ENCODE measurements at regions not wholly inside any gene's neighbourhood (a gene's known extent, or its start where the extent isn't known, plus 50 kb on each side); places are given as distances from the start of the nearest gene placed in this dataset.
A peak's percentile ranks its signal among the peaks of the same experiment; 100 is the strongest.

DNA sequence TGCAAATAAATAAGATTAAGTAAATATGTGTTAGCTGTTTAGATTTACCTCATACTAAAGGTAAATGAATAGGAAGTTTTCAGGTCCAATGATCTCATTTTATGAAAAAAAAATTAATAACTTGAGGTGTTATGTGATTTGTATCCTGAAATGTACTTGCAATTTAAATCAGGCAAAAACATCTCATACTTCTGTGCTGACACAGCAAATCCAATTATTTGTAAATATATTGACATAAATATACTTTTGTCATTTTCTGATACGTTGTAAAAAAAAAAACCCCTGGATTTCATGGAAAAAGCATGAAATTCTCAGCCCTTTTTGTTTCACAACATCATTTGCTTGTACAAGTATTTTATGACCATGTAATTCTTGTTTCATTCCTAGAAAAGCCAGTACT lies 184.1 kb upstream of the NCAM2 start:
- ATAC-seq (no peak), DNase-seq (ENCODE audit: extremely low read depth in 1 of 4, low spot score in 3 of 4) (no peak), FAIRE-seq (no peak)
- Histone ChIP-seq H3K79me2 (ENCODE audit: control insufficient read depth, insufficient read depth, low read length) (no peaks in the 10 kb centered on the region), H3K36me3 (ENCODE audit: control insufficient read depth, insufficient read depth, low read length) (no peaks in the 10 kb centered on the region), H3K4me2 (ENCODE audit: insufficient read depth, low read length) (no peak overlapping the region), H3K9ac (ENCODE audit: insufficient read depth in 1 of 2, low read depth in 2 of 2, low read length in 2 of 2) (no peak overlapping the region), H3K27ac (ENCODE audit: extremely low read depth, low read depth, low read length) (no peak overlapping the region), H2AFZ (ENCODE audit: low read depth, low read length) (no peak overlapping the region), H4K20me1 (replicated peaks; ENCODE audit: control insufficient read depth, insufficient read depth, low read length) (no peaks in the 10 kb centered on the region), H3K4me3 (no peak overlapping the region), H3K27me3 (ENCODE audit: control insufficient read depth in 2 of 2, insufficient read depth in 2 of 2, low read length in 2 of 2) (no peaks in the 10 kb centered on the region), H3K9me3 (replicated peaks; ENCODE audit: control insufficient read depth, insufficient read depth, low read depth, low read length) (no peaks in the 10 kb centered on the region), H3K9me1 (ENCODE audit: control insufficient read depth, insufficient read depth, low read length) (no peaks in the 10 kb centered on the region), H3K4me1 (replicated peaks in 1 of 2; ENCODE audit: control insufficient read depth in 2 of 2, insufficient read depth in 2 of 2, low read length in 2 of 2) (no peaks in the 10 kb centered on the region)
- ChIA-PET POLR2A (no interaction called here), CTCF (ENCODE audit: low intra/inter-chr PET ratio) (no interaction called here)
- in situ Hi-C loops (cut with MboI): no loop called here
- WGBS (ENCODE audit: insufficient coverage, low coverage, missing lambda C conversion rate): 0% methylated on average over 1 of the region's 1 CpG
- no TSS peak for BruUV-seq (replicated peaks)
- intact Hi-C loops (cut with micrococcal nuclease): no loop called here
- TF ChIP-seq MAFK (IDR thresholded peaks at IDR 0.05; ENCODE audit: low read length) (peak; percentile 44; the same call in 1 of the 2 replicates), ZNF316 (IDR thresholded peaks at IDR 0.05) (peak; percentile 59), MAFG (tag; conservative IDR thresholded peaks at IDR 0.05) (peak; percentile 32), MAFF (IDR thresholded peaks at IDR 0.05; ENCODE audit: low read length) (peak; percentile 16; the same call in 1 of the 2 replicates)
- TF ChIP-seq, protein P1, sequence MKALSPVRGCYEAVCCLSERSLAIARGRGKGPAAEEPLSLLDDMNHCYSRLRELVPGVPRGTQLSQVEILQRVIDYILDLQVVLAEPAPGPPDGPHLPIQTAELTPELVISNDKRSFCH (CRISPR knock-in tag; IDR thresholded peaks at IDR 0.05): no peak
- TF ChIP-seq, protein P1 (tag; IDR thresholded peaks at IDR 0.05): no peak

DNA sequence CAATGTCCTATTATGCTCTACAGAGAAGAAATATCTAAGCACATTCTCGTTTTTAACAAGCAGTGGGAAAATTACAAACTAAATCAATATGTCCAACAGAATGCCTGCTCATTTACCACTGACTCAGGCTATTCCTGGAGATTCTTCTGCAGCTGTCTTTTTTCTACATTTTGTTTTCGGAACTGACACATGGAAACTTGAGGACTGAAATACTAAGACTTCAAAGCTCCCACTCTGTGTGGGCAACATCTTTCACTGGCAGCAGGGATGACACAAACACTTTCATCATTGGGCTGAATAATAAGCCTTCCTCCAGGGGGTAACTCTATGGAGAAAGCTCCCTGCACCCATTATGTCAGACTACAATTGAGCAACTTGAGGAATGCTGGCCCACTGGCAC lies 175.5 kb upstream of the NCAM2 start:
- no TSS peak for BruUV-seq (replicated peaks)
- TF ChIP-seq, protein P2, sequence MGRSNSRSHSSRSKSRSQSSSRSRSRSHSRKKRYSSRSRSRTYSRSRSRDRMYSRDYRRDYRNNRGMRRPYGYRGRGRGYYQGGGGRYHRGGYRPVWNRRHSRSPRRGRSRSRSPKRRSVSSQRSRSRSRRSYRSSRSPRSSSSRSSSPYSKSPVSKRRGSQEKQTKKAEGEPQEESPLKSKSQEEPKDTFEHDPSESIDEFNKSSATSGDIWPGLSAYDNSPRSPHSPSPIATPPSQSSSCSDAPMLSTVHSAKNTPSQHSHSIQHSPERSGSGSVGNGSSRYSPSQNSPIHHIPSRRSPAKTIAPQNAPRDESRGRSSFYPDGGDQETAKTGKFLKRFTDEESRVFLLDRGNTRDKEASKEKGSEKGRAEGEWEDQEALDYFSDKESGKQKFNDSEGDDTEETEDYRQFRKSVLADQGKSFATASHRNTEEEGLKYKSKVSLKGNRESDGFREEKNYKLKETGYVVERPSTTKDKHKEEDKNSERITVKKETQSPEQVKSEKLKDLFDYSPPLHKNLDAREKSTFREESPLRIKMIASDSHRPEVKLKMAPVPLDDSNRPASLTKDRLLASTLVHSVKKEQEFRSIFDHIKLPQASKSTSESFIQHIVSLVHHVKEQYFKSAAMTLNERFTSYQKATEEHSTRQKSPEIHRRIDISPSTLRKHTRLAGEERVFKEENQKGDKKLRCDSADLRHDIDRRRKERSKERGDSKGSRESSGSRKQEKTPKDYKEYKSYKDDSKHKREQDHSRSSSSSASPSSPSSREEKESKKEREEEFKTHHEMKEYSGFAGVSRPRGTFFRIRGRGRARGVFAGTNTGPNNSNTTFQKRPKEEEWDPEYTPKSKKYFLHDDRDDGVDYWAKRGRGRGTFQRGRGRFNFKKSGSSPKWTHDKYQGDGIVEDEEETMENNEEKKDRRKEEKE (IDR thresholded peaks at IDR 0.05; ENCODE audit: borderline replicate concordance in 1 of 2, control insufficient read depth in 1 of 2, low read depth in 2 of 2, low read length in 1 of 2): no peak
- TF ChIP-seq U2AF2 (optimal IDR thresholded peaks at IDR 0.05; ENCODE audit: low read depth, low read length) (no peak), PCBP2 (IDR thresholded peaks at IDR 0.05; ENCODE audit: low read depth, low read length, poor library complexity, severe bottlenecking) (no peak), PRPF4 (IDR thresholded peaks at IDR 0.05; ENCODE audit: insufficient read depth, low read depth, low read length, poor library complexity, severe bottlenecking) (no peak), SIN3B (IDR thresholded peaks at IDR 0.05; ENCODE audit: low read depth) (no peak), POLR2B (IDR thresholded peaks at IDR 0.05; ENCODE audit: low read depth, partially characterized antibody) (no peak)

More for the DNA sequence above, 175.5 kb upstream of the NCAM2 start:
- no peaks in the 10 kb centered on the region for H4K20me1 ChIP-seq (replicated peaks; ENCODE audit: control insufficient read depth, insufficient read depth, low read length)
- no peak overlapping the region for H3K27ac ChIP-seq (ENCODE audit: extremely low read depth, low read depth, low read length)
- no peak overlapping the region for H3K4me2 ChIP-seq (ENCODE audit: insufficient read depth, low read length)
- no peak overlapping the region for H3K4me3 ChIP-seq
- H2AFZ ChIP-seq (ENCODE audit: low read depth, low read length): no peak overlapping the region
- H3K27me3 ChIP-seq (ENCODE audit: control insufficient read depth in 2 of 2, insufficient read depth in 2 of 2, low read length in 2 of 2): no peaks in the 10 kb centered on the region
- intact Hi-C loops (cut with micrococcal nuclease): no loop called here
- ChIA-PET CTCF (ENCODE audit: low intra/inter-chr PET ratio) (no interaction called here), POLR2A (no interaction called here)
- no peak overlapping the region for H3K9ac ChIP-seq (ENCODE audit: insufficient read depth in 1 of 2, low read depth in 2 of 2, low read length in 2 of 2)
- WGBS (ENCODE audit: insufficient coverage, low coverage, missing lambda C conversion rate): 3% methylated on average over 2 of the region's 2 CpGs
- H3K9me1 ChIP-seq (ENCODE audit: control insufficient read depth, insufficient read depth, low read length): no peaks in the 10 kb centered on the region
- ATAC-seq (no peak), FAIRE-seq (no peak), DNase-seq (ENCODE audit: extremely low read depth in 1 of 4, low spot score in 3 of 4) (no peak)
- H3K36me3 ChIP-seq (ENCODE audit: control insufficient read depth, insufficient read depth, low read length): no peaks in the 10 kb centered on the region
- no peaks in the 10 kb centered on the region for H3K9me3 ChIP-seq (replicated peaks; ENCODE audit: control insufficient read depth, insufficient read depth, low read depth, low read length)
- in situ Hi-C loops (cut with MboI): no loop called here
- H3K79me2 ChIP-seq (ENCODE audit: control insufficient read depth, insufficient read depth, low read length): no peaks in the 10 kb centered on the region
- H3K4me1 ChIP-seq (replicated peaks in 1 of 2; ENCODE audit: control insufficient read depth in 2 of 2, insufficient read depth in 2 of 2, low read length in 2 of 2): no peaks in the 10 kb centered on the region

Measured in K562 (cell line).